HFF-Myc (cell line): ENCODE measurements at regions not wholly inside any gene's neighbourhood (a gene's known extent, or its start where the extent isn't known, plus 50 kb on each side); places are given as distances from the start of the nearest gene placed in this dataset.

Experiments used
- DNase-seq: peaks from one replicate; pipeline ENCODE4 v3.0.0-alpha.2; 2011; ENCODE audit warnings: low read depth; ENCODE audit errors: extremely low read depth
- H3K4me3 ChIP-seq: replicated peaks from 2 replicates; pipeline ENCODE4 v1.5.1; 2011; ENCODE audit warnings: low read depth, mild to moderate bottlenecking, control low read depth, low read length
- CTCF ChIP-seq: IDR thresholded peaks from 2 replicates; pipeline ENCODE4 v1.5.1; 2012; ENCODE audit warnings: mild to moderate bottlenecking, low read depth, low read length, control low read depth; ENCODE audit errors: missing control alignments

GRCh38 chr18:24810561-24811305 lies 350.3 kb downstream of the HRH4 start:
- no peak overlapping the region for H3K4me3 ChIP-seq
- no peak for TF ChIP-seq CTCF
- DNase-seq = no peak

- peak; percentile 25 for DNase-seq
- H3K4me3 ChIP-seq = no peak overlapping the region
Observed at GRCh38 chr18:24811950-24812681, 351.7 kb downstream of the HRH4 start.

GRCh38 chr18:24814521-24814920 lies 354.1 kb downstream of the HRH4 start:
- no peak for TF ChIP-seq CTCF
- no peak for DNase-seq
- H3K4me3 ChIP-seq = no peak overlapping the region

More at GRCh38 chr18:24811950-24812681, 351.7 kb downstream of the HRH4 start:
- no peak for TF ChIP-seq CTCF

GRCh38 chr18:24817150-24817549 lies 356.7 kb downstream of the HRH4 start:
- H3K4me3 ChIP-seq = no peak overlapping the region
- no peak for TF ChIP-seq CTCF
- DNase-seq = no peak

DNA sequence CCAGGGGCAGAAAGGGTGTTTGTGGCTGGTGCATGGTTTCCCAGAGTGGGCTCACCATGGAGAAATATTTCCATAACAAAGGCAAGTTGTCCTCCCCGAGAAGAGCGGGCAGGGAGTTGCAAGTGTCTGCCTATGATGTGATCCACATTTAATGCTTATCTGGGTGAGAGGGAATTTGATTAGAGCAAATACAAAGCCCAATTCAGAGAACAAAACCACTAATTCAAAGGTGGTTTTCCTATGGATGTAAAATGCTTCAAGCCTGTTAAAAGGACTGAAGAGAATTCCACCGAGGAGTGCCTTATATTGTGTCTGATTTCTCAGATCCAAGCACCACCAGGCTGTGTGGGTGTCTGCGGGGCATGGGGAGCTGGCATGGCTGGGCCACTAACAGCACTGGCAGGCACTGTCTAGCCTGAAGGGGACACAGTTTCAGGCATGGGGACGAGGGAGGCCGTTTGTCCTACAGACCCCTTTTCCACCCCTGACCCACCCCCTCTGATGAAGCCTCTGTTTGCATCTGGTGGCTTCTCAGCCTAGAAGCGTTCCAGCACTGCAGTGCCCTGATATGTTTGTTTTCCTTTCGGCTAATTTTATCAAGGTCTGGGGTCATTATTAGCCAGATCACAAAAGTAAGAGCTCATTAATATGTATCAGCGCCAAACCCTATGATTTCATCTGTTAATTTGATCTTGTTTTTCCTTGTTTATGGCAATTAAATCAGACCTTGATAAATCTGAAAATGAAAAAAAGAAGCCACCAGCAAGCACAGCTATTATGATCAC lies 357.3 kb downstream of the HRH4 start:
- H3K4me3 ChIP-seq = no peak overlapping the region
- no peak for TF ChIP-seq CTCF
- no peak for DNase-seq

GRCh38 chr18:24818441-24818840 lies 358.0 kb downstream of the HRH4 start:
- no peak for DNase-seq
- TF ChIP-seq CTCF = no peak

More at GRCh38 chr18:24818441-24818840, 358.0 kb downstream of the HRH4 start:
- no peak overlapping the region for H3K4me3 ChIP-seq
